ENCODE measurements at regions not wholly inside any gene's neighbourhood (a gene's known extent, or its start where the extent isn't known, plus 50 kb on each side); places are given as distances from the start of the nearest gene placed in this dataset.

DNA sequence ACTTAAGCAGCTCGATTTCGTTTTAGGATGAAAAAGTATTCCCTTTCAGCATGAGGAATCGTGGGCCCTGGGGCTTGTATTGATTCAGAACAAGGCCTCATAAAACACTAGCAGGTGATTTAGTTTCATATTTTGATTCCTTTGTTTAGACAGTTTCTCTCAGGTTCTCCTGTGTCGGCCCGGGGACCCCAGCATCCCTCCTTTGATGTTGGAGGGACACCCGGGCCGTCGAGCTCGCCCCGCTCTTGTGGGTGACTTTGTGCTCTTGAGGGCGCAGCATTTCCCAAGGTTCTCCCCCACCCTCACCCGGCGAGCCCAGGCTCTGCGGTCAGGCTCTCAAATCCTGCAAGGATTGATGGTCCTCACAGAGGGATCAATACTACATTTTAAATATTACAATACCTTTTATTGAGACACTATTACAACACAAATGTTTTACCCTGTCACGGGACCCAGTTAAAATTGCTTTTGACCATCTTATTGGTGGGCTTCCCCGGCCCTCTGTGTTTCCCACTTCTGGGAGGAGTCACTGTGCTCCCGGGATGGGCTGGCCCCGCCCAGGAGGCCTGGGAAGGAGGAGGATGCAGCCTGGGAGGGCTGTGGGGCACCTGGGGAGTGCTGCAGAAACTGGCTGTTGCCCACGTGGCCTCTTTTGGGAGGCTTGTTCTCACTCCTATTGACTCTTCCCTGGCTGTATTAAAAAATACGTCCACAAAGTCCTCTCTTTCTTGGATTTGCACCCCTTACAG lies 222.6 kb downstream of the INSIG2 start:
- no peak for FAIRE-seq

DNA sequence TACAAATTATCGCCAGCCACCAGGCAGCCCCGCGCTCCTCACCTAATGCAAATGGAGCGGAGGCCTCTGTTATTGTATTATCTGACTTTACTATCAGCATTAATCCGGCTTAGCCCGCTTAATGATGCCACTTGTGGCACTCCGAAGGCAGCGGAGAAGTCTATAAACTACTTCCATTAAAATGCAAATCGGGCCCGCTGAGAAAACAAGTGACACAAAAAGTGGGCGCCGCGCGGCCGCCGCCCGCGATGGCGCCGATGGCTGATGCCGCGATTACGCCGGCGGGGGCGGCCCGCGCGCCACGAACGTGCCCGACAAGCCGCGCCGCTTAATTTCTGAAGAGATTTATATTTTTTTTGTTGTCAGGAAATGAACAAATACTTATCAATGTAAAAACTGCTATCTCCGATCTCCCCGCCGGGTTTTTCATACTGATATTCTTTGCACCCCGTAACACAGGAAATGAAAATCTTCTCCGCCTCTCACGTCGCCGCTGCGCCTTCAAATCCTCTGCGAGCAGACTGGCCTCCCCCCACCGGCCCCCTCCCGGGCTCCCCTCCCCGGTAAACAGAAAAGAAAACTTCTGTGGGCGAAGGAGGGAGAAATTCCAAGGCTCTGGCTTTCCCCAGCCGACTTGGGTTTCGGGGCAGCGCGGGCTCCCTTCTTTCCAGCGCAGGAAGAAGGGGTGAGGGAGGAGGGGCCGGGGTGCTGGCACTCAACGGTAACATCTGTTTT lies 221.8 kb downstream of the INSIG2 start:
- FAIRE-seq, result no peak

DNA sequence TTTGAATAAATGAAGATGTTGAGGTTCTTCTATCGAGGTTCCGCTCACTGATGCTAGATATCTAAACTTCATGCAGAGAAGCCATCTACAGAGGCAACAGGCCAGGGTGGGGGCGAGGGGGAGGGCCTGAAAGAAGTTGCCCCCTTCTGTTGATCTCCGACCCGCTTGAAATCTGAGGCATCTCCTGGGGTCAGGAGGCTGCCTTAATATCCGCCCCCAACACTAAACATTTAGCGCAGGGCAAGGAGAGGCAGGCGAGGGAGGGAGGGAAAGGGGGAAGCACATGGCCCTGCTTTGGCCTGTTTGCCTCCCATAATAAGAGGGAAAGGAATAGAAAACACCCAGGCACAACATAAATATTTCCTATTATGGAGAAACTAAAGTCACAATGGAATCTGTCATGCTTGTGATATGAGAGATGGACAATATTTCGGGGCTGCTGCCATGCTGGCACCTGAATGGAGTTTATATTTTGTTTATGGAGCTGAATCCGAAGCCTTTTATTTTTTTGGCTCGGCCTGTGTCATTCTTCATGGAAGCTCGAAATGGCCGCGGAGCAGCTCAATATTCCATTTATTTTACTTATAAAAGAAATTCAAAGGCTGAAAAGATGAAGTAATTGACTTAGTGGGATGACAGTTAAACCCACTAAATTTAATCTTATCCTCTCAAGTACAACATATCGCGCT lies 221.1 kb downstream of the INSIG2 start:
- no peak for FAIRE-seq

DNA sequence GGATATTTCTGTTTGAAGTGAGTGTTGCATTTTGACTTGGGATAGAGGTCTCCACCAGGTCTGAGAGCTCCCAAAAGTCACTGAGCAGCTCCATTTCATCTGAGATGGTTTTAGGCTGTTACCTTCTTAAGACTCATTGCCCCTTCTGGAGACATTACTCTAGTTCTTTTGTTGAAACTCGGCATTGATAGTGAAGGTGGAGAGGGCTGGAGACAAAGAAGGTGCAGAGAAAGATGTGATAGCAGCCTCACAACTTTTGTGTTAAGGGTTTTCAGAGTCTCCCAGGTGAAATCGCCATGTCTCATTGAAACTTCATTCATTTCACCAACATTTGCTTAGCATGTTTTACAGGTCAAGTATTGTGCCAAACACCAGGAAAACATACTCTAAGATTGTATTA lies 219.6 kb downstream of the INSIG2 start:
- no peak for FAIRE-seq

DNA sequence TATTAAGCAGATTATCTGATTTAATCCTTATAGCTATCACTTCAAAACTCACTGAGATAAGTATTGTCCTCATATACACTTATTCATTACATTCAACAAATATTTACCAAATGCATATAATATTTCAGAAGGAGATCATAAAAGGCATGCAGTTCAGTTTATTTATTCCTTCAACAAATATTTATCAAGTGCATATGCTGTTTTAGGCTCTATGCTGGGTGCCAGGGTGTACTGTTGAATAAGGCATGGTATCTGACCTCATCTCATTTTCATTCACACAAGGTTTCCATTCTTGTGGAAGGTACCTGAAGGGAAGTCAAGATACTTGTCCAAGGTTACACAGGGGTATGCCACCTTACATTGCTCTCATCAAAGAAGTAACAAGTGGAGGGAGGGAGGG lies 213.0 kb downstream of the INSIG2 start:
- no peak for FAIRE-seq

DNA sequence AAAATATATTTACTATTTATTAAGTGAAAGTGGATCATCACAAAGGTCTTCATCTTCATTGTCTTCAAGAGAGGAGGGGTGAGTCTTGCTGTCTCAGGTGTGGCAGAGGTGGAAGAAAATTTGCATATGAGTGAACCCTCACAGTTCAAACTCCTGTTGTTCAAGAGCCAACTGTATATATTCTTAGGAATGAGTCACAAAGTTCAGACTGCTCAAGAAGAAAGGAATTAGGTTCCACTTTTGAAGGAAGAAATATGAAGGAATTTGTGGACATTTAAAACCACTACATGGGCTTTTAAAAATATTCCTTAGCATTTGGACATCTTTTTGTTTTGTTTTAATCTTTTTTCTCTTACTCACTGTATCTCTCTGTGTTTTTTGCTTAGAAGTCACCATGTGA lies 212.6 kb downstream of the INSIG2 start:
- FAIRE-seq, result no peak

DNA sequence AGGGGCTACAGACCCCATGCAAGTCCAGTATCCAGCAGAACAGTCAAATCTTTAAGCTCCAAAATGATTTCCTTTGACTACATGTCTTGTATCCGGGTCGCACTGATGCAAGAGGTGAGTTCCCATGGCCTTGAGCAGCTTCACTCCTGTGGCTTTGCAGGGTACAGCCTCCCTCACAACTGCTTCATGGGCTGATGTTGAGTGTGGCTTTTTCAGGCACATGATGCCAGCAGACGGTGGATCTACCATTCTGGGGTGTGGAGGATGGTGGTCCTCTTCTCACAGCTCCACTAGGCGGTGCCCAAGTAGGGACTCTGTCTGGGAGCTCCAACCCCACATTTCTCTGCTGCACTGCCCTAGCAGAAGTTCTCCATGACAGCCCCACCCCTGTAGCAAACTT lies 208.4 kb downstream of the INSIG2 start:
- FAIRE-seq, result no peak

DNA sequence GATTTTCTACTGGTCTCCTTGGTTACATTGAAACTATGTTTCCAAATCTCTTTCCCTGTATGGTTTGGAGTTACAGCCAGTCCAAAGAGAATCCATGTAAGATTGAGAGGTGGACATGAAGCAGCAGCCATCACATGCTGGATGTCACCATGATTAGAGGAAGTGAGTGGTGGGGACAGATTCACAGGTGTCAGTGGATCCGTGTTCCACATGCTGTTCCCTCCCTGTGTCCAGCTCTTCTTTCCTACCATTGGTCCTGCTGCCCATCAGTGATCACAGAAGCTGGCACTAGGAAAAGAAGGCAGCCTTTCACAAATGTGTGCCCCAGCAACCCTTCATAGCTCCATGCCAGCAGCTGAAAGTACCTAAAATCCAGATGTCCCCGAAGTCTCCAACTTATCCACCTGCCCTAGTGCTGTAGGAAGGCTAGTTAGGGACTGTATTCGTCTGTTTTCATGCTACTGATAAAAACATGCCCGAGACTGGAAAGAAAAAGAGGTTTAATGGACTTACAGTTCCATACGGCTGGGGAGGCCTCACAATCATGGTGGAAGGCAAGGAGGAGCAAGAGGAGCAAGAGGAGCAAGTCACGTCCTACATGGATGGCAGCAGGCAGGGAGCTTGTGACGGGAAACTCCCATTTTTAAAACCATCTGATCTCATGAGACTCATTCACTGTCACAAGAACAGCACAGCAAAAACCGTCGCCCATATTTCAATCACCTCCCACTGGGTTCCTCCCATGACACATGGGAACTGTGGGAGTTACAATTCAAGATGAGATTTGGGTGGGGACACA lies 207.5 kb downstream of the INSIG2 start:
- no peak for FAIRE-seq

DNA sequence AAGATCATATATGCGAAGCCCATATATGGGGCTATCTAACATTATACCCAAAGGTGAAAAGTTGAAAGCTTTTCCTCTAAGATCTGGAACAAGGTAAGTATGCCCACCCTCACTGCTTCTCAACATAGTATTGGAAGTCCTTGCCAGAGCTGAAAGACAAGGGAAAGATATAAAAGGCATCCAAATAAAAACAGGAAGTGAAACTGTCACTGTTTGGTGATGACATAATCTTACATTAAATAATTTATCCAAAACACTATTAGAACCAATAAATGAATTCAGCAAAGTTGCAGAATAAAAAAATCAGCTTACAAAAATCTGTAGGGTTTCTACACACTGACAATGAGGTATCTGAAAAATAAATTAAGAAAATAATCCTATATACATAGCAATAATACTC lies 205.8 kb downstream of the INSIG2 start:
- no peak for FAIRE-seq

DNA sequence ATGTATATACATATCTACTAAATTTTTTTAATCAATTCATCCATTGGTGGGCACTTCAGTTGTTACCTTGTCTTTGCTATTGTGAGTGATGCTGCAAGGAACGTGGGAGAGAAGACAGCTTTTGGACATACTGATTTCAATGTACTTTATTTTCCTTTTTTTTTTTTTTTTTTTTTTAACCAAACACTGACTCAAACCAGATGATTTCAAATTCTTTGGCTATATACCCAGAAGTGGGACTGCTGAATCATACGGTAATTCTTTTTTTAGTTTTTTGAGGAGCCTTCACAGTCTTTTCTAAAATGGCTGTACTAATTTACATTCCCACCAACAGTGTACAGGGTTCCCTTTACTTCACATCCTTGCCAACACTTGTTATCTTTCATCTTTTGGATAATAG lies 204.7 kb downstream of the INSIG2 start:
- FAIRE-seq, result no peak

DNA sequence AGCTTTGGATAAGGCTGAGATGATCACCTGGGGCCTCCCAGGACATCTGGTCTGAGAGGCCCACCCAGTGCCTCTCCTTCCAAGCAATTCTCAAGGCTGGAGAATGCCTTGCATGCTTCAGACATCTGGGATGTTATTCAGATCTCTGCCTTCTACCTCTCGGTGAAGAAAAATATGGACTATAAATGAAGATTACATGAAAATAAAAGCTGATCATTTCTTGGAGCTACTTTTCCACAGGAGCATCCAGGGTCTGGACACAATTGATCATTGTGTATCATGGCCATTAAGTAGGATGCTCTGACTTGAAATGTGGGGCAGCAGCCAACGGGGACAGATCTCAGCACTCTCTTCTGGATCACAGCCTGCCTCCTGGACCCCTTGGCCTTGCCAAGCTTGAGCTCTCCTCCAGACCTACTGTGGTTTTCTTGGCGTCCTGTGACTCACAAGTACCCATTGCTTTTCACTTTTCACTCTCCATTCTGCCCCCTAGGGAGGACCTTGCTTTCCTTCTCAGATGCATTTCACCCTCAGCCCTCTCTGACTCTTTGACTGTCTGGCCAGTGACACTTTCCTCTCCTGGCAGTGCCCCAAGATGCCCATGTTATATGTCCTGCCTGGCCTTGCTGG lies 203.1 kb downstream of the INSIG2 start:
- no peak for FAIRE-seq

DNA sequence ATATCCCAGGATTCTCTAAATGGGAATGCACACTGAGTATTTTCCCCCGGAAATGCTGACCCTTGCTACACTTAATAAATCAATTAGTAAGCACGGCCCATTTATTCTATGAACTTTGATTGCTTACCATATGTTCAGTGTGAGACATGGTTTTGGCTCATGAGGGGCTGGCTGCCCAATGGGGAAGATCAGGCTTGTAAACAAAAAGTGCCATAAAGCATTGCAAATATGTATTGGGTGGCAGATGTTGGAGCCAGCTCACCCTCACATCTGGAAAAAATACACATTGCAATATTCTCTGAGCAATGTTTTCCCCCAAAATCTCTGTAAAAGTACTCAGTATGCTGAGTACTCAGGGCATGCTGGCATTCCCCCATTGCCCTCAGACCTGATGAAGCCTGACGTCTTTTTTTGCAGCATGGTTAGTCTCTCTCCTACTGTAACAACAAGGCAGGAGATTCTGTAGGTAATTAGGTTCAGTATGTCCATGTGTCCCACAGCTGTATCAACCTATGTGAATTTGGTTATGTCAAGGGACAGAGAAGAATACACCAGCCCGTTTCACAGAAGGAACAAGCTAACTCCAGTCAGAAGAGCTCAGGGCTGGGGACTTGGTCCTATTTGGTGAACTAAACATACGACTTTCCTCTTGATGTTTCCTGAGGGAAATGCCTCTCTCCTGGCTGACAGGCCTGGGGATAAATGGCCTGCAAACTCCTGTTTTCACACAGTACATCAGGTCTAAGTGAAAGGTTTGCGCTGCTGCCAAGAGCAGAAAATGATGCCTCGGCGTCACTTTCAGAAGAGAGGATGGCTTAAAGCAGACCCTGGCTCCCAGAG lies 202.4 kb downstream of the INSIG2 start:
- FAIRE-seq, result no peak

DNA sequence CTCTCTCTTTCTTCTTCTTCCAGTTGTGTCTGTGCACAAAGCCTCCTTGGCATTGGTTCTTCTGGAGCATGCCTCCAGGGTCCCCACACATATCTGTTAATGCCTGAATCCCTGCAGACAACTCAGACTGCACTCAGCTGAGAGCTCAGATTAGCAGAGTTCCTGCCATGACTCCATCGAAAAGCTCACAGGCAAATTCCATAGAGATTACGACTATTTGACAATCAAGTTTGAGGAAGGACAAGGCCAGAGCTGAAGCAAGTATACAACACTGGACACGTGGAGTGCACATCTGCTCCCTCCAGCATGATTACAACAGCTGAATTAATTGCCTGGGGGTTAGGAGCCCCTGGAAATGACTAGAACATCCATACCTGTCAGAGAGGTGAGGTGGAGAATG lies 190.7 kb downstream of the INSIG2 start:
- no peak for FAIRE-seq

DNA sequence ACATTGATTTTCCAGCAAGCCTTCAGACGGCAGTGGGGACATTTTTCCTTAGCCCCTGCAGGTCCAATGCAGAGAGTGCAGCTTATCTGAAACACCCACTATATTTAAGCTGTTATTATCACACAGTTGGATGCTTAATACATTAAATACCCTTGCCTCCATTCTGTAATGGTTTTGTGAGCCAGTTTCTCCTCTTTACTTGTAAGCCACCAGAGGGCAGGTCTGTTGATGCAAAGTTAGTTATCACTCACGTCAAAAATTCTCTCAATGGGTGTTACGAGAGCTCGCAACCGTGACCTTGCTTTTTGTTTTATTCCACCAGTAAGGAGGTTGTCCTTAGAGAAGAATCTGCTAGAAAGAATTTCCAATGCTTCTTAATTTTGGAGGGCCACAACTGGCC lies 189.8 kb downstream of the INSIG2 start:
- FAIRE-seq, result no peak

DNA sequence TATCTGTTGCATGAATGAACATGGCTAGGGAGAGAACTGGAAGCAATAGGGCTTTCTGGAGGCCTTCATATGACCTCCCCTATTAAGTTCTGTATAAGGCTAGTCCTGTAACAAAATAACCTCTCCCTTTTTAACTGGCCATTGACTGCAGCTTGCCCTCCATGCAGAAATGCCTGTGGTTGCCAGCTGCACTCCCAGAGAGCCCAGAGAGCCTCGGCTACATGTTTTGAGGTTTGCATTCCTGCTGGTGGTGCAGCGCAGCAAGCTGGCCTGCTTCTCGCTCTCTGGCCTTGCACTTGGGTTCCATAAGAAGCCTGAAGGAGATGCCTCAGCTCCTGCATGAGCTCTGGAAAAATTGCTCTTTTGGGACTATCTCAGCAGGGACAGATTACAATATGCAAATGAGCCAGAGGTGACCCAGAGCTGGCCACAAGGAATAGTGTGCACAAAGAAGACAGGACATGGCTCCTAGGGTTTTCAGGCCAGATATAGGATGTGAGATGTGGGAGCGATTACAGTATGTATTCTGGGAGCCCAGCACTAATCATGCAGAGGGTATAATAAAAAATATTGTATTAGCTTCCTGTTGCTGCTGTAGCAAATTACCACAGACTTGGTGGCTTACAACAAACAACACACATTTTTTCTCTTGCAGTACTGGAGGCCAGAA lies 186.7 kb downstream of the INSIG2 start:
- FAIRE-seq, result no peak

DNA sequence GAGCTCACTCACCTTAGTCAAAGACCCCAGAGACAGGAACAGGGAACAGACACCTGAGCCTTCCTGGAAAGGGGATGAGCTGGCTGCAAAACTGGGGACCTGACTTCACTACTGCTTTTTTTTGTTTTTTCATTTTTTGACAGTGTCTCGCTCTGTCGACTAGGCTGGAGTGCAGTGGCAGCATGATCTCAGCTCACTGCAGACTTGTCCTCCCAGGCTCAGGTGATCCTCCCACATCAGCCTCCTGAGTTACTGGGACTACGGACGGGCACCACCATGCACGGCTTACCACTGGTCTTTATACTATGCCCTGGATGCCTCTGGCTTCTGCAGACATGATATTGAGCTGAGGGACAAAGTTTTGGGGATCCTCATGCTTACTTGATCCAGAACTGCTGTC lies 184.1 kb downstream of the INSIG2 start:
- no peak for FAIRE-seq

DNA sequence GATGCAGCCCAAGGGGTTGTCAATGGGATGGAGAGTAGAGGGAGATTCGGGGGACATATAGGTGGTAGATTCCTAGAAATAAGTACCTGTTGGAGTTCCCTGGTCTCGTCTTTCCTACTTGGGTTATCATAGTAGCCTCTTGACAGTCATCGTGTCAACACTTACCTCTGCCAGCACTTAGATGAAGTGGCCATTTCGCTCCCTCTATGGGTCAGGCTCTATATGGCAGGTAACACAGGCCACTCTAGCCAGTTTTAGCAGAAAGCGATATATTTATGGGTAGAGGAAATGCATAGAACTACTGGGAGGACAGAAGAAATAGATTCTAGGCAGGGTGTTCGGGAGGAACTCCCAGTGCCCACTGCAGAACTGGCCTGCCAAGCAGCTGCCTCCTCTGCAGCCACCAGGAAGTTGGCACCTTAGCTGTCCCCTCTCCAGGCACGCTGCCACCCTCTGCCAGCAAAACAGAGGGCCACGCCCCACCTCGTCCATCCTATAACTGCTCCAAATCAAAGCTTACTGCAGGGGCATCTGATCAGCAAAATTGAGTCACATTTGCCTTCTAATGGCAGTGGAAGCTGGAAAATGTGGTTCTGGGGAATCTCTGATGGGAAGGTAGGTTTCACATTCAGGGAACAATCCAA lies 181.3 kb downstream of the INSIG2 start:
- FAIRE-seq, result no peak

DNA sequence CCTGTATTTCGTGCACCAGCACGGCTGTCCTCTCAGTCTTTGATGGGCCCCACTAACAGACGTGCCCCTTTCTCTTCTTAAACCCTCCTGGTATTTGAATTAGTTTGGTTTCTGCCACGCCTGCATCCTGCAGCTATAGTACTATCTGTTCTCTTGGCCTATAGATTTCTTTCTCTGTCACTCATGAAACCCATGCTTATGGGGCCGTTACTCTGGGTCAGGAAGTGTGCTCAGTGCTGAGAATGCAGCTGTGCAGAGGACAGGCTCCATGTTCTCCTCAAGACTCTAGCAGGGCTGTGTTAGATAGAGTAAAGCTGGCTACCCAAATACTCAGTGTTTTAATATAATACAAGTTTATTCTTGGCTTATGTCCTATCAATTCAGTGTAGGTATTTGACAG lies 180.0 kb downstream of the INSIG2 start:
- FAIRE-seq, result no peak

DNA sequence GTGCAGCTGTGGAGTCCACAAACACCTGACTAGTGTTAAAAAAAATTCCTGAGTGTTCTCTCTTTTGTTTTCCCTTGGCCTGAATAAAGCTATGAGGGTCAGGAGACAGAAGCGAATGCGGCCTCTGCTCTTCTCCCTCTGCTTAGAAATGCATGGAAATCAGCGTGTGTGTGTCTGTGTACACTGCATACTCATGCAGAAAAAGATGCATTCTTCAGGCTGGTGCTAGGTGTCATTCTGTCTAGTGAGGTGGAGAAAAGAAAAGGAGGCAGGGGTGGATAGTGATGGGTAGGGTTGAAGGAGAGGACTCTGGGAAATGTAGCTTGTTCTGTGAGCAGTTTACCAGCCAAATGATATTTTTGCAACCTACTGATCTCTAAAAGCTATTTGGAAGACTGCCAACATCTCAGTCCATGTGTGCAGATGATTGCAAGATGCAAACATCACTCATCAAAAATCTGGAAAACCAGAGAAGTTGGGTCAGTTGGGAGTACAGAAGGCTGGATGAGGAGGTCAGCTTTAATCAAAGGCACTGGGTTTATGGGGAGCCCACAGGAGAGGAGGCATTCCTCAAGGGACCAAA lies 177.7 kb downstream of the INSIG2 start:
- FAIRE-seq, result no peak

Measured in islet of Langerhans (tissue), 1 donor.